HG03354 (cell line): ENCODE measurements at regions not wholly inside any gene's neighbourhood (a gene's known extent, or its start where the extent isn't known, plus 50 kb on each side); places are given as distances from the start of the nearest gene placed in this dataset.
"Not testable (repeated sequence)": the region's sequence is repeated elsewhere in the genome, so short reads cannot be mapped to it uniquely, and the experiment has no call there.

ENCODE experiments used
- ATAC-seq: cut with Tn5 transposase; IDR thresholded peaks from one replicate; pipeline ENCODE4 v1.9.1; 2021; ENCODE audit warnings: mild to moderate bottlenecking; ENCODE audit not compliant: unreplicated experiment, poor library complexity, severe bottlenecking

DNA sequence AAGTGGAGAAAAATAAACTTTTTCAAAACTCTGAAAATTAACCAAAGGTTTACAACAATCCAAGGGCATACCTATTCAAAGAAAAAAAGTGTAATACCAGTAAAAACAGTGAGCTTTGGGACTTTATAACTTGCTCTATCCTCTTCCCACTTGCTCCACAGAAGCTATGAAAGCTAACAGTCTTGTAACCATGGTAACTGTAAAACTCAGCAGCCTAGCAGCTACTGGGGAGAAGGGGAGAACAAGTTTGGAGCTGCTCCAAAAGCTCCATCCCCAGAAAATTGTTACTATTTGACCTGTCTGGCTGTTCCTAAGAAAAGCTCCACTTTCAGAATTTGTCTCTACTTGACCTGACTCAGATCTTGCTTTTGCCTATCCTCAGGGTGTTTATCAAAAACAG lies 191.5 kb downstream of the OTUD1 start:
- no peak for ATAC-seq

DNA sequence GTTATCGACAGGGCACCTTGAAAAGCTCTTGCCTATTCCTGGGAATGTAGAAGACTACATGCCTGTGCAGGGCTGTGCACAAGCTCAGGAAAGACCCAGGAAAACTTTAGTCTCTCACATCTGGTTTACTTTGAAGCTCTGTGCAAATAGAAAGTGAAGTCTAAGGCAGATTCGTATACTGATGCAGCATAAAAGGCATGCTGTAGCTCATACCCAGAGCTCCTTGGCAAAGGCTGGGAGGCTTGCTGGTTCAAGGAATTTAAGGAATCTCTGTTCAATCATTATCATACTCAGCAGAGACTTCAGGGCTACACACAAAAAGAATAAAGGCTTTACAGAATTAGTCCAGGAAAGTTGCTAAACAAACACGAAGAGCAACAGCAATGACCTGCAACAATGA lies 192.0 kb downstream of the OTUD1 start:
- ATAC-seq = no peak

DNA sequence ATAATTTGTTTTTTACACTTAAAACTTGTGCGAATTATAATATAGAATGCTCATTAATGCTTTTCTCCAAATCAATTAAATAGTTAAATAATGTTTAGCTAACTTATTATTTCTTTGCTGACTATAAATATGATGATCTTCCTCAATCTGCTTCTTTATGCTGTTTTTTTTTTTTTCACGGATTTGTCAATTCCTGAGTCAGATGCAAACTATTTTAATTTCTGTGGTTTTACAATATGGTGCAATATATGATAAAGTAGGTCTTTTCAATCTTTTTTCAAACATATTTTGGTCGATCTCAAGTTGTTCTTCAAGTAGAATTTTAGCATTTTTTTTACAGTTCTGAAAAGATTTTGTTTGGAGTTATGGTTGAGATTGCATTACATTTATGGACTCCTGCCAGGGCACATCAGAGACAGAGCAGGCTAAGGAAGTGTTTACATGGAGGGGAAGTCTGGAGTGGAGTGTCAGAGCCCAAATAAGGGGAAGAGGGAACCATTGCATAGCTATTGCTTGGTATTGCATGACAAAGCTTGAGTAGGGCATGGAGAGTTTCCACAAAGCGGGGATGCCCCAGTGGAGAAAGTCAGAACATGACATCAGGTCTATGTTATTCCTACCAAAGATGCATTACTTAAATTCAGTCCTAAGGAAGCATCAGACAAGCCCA lies 204.4 kb downstream of the OTUD1 start:
- ATAC-seq = no peak

DNA sequence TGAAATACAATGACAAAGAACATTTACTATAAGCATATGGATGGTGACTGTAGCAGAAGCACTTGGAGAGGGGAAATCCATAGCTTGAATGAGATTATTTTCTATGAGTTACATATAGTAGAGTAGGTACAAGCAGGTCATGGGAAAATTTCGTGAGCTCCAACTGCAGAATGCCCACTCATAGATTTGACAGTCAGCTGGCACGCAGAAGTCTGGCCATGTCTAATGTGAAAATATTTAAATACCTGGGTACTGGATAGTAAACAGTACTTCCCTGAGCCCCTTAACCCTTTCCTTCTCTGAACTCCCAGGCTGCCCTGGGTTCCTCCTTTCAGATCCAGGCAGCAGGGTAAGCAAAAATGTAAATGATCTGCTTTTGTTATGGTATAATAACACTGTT lies 209.7 kb downstream of the OTUD1 start:
- no peak for ATAC-seq

DNA sequence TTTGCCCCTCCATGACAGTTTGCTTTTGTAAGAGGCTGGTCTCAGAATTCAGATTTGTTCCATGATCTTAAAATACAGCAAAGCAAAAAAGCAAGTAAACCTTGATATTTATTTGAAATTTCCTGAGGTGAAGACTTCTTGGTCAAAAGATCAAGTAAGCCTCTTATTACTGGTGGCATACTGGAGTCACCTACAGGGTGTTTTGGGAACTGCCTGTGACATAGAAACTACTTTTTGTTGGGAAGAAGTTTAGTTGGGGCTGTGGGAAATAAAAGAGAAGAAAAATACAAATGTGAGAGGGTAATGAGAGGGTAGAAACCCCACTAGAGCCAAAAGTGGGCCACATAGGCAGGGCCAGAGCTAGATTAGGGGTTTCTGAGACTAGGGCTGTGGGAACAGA lies 217.9 kb downstream of the OTUD1 start:
- ATAC-seq = no peak

DNA sequence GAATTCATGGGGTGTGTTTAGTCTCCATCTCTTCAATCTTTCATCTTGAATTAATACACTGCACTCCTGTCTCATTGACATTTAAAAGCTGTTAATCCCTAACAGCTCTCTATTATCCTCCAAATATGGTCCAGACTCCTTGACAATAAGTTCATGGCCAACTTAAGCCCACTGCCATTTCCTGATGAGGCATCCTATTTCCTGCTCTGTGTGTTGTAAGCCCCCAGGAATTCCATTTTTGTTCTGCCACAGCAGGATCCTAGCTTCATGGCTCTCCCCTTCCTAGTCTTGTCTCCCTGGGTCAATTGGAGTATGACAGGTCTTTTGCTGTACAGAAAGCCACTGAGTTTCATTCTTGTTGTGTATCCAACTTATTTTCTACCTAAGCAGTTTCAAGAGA lies 218.8 kb downstream of the OTUD1 start:
- no peak for ATAC-seq

DNA sequence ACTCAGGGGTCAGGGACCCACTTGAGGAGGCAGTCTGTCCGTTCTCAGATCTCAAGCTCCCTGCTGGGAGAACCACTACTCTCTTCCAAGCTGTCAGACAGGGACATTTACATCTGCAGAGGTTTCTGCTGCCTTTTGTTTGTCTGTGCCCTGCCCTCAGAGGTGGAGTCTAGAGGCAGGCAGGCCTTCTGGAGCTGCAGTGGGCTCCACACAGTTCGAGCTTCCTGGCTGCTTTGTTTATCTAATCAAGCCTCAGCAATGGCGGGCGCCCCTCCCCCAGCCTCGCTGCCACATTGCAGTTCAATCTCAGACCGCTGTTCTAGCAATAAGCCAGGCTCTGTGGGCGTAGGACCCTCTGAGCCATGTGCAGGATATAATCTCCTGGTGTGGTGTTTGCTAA lies 233.0 kb downstream of the OTUD1 start:
- not testable (repeated sequence) for ATAC-seq

DNA sequence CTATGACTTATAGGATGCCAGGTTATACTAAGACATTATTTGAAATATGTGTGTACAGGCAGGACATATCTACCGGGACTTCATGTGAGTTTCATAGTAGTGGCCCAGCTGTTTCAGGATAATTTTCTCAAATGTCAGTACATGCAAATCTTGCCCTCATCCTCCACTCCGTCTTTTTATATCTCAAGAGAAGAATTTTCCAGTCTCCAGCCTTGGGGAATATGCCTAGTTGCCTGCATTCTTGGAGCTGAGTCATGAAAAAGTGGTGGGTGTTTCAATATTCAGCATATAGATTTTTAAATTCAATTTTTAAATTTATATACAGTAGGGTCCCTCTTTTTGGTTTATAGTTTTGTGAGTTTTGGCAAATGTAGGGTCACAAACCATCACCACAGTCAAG lies 236.7 kb downstream of the OTUD1 start:
- no peak for ATAC-seq

DNA sequence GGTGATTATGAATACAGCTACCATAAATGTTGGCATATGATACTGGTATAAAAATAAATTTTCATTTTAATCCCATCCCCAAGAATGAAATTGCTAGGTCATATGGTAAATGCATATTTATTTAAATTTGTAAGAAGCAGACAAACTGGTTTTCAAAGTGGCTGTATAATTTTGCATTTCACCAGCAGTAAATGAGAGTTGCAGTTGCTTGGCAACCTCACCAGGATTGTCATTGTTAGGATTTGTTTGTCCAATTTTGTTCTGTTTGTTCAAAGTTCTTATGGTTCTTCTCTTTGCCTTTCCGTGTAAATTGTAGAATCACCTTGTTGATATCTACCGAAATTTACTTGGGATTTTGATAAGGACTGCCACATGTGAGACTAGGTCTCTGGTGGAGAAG lies 237.4 kb downstream of the OTUD1 start:
- no peak for ATAC-seq

DNA sequence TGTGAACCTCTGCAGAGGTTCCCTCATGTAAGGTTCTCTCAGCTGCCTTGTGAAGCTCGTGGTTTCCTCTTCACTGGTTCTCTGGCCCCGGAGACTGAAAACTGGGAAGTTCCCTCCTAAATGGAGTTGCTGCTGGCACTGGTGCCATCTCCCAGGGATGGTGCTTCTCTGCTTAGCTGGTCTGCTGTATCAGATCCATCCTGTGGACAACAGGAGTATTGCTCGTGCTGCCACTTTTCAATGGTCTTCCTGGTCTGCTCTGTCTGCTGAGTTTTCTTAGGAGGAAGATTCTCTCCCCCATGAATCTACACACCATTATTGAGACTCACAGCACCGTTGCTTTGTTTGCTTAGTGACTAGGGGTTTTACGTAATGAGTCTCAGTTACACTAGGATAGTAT lies 247.8 kb downstream of the OTUD1 start:
- no peak for ATAC-seq

DNA sequence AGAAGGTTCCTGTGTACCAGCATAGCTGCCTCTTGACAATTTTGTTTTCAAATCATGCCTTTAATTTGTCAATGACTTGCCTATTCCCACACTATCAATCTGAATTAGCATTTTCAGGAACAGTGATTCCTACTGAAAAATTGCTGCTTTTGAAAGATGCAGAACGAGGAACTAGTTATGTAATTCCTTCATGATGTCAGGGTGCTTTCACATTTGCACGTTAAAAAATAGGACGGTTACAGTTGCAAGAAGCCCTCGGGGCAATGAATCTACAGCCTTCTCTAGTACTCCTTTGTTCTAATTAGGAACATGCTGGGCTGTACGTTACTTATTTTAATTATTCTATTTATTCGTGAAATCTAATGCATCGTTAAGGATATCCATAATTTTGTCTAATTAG lies 253.9 kb downstream of the OTUD1 start:
- ATAC-seq = no peak

DNA sequence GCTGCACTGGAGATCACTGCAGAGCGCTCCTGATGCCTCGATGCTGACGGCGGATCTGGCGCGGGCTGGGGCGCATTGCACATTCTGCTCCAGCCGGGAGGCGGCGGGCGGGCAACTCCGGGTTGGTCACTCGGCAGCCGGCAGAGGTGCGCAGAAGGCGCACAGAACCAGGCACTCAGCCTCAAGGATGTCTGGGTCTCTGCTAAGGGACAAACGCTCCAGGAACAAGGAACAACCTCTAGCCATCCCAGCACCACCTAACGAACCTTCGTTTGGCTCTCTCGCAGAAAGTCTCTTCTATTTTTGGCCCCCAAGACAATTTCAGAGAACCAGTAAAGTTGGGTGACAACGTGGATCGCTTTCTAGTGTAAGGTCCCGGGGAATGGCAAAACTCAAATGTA lies 254.6 kb downstream of the OTUD1 start:
- ATAC-seq = no peak

DNA sequence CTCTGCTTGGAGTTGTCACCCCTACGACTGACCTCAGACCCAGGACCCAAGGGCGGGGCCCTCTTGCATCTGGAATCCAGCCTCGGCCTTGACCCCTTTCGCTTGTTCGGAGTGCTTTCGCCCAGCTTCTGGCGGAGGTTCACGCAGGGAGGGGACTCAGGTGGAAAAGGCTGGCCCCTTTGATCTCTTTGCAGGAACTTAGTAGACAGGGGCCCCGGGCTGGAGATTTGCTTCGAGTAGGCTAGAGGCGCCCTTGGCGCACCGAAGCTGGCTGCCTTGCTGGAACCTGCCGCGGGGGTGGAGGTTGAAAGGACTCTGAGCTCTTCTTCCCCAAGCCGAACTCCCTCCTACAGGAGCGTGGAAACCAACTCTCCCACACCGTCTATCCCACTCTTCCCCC lies 255.1 kb downstream of the OTUD1 start:
- no peak for ATAC-seq

DNA sequence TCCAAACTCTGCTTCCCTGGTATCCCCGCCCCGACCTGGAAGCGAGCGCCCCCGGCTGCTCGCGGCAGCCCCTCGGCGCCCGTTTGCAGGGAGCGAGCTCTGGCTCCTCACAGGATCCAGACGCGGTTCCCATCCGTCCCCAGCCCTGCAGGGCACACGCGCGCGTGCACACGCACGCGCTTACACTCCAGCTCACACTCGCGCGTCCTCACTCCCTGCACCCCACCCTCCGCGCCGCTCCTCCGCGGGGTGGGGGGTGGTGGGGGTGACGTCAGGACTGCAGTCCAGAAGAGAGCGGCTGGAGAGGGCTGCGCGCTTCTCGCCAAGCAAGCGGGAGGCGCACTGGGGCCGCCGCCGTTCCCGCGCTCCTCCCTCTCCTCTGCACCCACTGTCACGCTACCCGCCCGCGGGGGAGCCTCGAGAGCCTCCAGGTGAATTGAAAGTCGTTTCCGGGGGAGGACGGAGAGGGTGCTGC lies 255.6 kb downstream of the OTUD1 start:
- no peak for ATAC-seq

DNA sequence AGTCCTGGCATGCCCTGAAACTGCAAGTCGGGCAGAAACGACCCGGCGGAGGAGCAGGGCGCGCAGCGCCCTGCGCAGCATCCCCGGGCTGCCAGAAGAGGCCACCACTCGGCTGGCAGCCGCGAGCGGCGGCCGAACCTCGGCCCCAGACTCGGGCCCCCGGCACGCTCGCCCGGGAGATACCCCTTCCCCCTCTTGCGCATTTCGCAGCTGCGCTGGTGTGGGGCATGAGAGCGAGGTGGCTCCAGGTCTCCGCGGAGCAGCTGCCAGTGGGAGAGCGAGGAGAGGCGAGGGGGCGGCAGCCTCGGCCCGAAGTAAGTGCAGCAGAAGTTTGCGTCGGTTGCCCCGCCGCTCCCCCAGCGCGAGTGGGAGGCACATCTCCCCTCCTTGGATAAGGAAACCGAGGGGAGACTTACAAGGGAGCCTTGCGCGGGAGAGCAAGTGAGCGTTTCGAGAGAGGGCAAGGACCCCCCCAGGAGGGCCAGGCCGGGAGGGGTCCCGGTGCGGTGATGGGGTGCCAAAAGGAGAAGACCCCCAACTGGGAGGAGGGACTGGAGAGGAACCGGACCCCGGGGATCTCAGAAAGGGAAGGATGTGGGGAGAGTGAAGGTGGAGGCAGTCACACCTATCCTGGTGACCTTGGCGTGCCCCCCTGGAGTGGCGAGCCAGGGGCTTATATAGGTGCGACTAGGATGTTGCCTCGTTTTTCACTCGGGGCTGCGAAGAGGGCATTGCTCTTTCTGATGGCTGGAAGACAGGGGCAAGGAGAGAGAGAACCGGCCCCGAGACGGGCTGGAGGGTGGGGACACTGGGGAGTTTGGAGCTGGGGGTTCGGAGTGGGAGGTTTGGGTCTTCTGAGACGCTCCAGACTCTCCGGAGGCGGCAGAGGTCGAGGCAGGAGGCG lies 256.3 kb downstream of the OTUD1 start:
- no peak for ATAC-seq

DNA sequence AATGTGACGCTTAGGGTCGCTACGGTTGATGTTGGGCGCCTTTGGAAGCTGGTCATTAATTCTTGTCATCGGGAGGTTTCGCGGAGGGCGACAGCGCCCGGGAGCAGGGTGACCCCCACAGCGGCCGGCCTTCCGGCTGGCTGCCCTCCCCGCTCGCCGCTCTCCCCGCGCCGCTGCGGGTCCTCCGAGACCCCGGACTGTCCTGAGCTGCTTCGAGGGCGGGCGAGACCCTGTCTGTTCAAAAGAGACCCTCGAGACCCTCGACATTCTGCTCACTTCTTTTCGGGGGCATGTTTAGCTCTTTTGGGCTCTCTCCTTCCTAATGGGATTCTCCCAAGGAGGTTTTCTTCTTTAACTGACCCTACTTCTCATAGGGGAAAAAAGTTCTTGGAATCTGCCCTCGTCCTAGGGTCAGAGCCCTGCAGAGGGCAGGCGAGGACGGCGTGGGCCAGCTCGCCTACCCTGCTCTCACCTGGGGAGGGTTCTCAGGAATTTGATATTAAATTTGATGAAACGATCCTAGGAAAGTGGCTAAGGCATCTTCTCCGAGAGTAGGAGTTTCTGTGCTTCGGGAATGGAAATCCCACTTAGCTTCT lies 257.0 kb downstream of the OTUD1 start:
- no peak for ATAC-seq

DNA sequence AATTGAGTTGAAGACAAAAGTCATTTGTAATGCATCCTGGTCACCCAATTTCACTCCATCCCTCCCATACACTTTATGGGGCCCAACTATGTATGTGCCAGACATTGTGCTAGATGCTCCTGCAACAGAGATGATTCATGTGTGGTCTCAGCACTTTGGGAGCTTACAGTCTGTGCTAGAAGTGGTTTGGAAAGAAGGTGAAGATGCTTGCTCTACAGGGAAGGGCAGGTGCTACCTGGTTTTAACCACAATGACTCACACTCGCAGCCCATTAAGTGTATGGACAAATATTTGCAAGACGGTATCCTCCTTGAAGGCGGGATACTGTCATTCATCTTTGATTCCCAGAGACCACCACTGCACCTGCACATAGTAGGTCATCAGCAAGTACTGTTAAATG lies 257.6 kb downstream of the OTUD1 start:
- no peak for ATAC-seq

DNA sequence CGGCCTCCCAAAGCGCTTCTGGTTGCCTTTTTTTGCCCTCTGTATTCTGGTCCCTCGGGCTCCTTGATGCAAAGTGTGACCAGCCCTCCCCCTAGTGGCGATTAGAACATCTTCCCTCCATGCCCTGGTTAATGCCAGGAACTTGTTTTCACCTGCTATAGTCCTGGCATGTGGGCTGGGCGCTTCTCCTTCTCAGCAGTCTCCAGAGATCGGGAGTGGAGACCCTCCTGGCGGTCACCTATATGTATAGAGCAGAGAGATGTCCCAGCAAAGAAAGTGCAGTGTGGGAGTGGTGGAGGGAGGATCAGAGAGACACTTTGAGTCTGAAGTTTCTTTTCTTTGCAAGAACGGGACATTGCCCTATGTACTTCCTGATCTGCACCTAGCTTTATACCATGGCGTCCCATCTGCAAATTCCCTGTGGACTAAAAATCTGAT lies 264.1 kb downstream of the OTUD1 start:
- peak; percentile 98 for ATAC-seq

DNA sequence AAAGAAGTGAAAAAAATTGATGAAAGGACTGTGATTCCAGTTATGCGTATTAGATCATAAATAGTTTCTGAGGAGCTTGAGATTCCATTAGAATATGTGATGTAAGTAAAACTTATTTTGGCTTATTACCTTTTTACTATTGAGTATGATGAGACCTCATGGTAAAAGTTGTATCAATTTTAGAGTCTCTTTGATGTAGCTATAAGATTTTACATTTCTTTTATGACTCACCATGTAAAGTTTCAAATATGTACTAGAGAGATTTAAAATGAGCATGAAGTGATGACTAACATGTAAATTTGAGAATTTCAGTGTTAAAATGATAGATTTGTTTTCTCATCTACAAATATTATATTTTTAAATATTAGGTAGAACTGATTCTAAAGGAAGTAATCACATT lies 276.5 kb downstream of the OTUD1 start:
- ATAC-seq = no peak

DNA sequence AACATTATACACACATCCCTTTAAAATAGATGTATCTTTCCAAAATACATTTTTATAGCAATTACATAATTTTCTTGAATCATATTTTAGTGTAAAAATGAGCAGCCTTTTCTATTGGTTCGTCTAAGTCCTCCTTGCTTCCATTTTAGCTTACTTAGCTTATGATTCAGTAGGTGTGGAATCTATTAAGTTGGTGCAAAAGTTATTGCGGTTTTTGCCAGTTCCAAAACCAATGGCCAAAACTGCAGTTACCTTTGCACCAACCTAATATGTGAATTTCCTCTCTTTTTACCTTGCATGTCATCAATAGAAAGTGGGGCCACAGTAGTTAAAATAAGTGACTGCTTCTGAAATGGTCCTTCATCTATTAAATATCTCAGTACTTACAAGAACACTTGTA lies 279.0 kb downstream of the OTUD1 start:
- no peak for ATAC-seq

DNA sequence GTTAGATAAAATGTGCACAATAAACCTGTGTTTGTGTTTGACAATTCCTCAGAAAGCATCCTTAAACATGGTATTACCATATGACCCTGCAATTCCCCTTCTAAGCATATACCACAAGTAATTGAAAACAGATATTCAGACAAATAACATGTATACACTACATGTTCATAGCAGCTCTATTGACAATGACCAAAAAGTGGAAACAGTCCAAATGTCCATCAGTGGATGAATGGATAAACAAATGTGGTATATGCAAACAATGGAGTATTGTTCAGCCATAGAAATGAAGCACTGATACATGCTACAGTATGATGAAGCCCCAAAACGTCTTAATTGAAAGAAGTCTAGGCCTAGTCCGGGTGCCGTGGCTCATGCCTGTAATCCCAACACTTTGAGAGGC lies 280.1 kb downstream of the OTUD1 start:
- ATAC-seq = no peak
